H1 (cell line): ENCODE measurements at regions not wholly inside any gene's neighbourhood (a gene's known extent, or its start where the extent isn't known, plus 50 kb on each side); places are given as distances from the start of the nearest gene placed in this dataset.
A peak's percentile ranks its signal among the peaks of the same experiment; 100 is the strongest.

ENCODE experiments used
- CBX5 ChIP-seq: fragments of 300-800, 300-1000 bp; sonication (generic); IDR thresholded peaks from 2 replicates; pipeline ENCODE4 v1.7.1; 2016; ENCODE audit warnings: antibody characterized with exemption, low read length, low read depth
- CTCF ChIP-seq, 3 experiments: IDR thresholded peaks; 1 replicate in 2 of 3; 2 replicates in 1 of 3; pipeline versions ENCODE4 v1.5.1 to v1.6.1; 2011; ENCODE audit warnings: low read length in 3 of 3, mild to moderate bottlenecking in 3 of 3, inconsistent platforms in 2 of 3, low read depth in 1 of 3, moderate library complexity in 1 of 3; ENCODE audit not compliant: insufficient read depth in 1 of 3; ENCODE audit errors: control extremely low read depth in 1 of 3
- EP300 ChIP-seq, 2 experiments: IDR thresholded peaks; 1 replicate in 1 of 2; 2 replicates in 1 of 2; pipeline ENCODE4 v1.6.1; 2011 to 2012; ENCODE audit warnings: low read depth in 2 of 2, low read length in 2 of 2, mild to moderate bottlenecking in 2 of 2, borderline replicate concordance in 1 of 2, inconsistent platforms in 1 of 2, moderate library complexity in 1 of 2
- EZH2 ChIP-seq: fragments of 200-600 bp; sonication (generic); IDR thresholded peaks from 2 replicates; pipeline ENCODE4 v1.7.1; 2012; ENCODE audit warnings: low read depth, mild to moderate bottlenecking, moderate library complexity, low read length, inconsistent platforms; ENCODE audit not compliant: severe bottlenecking
- JUN ChIP-seq: IDR thresholded peaks from 2 replicates; pipeline ENCODE4 v1.6.1; 2011; ENCODE audit warnings: low read depth, mild to moderate bottlenecking, improper control_type of control experiment, low read length
- KDM5A ChIP-seq: fragments of 200-600 bp; IDR thresholded peaks from 2 replicates; pipeline ENCODE4 v1.7.1; 2012; ENCODE audit warnings: mild to moderate bottlenecking, low read length, inconsistent platforms, mixed read lengths
- RAD21 ChIP-seq, 2 experiments: IDR thresholded peaks in 1 of 2; conservative IDR thresholded peaks in 1 of 2; 2 replicates each; pipeline ENCODE4 v1.6.1; 2011; ENCODE audit warnings: low read depth in 2 of 2, low read length in 2 of 2, improper control_type of control experiment in 1 of 2, inconsistent platforms in 1 of 2, mild to moderate bottlenecking in 1 of 2, moderate library complexity in 1 of 2
- RFX5 ChIP-seq: IDR thresholded peaks from 2 replicates; pipeline ENCODE4 v1.6.1; 2011; ENCODE audit warnings: low read depth, low read length, improper control_type of control experiment, borderline replicate concordance
- SP1 ChIP-seq: IDR thresholded peaks from 2 replicates; pipeline ENCODE4 v1.6.1; 2011; ENCODE audit warnings: low read depth, low read length
- USF2 ChIP-seq: IDR thresholded peaks from 2 replicates; pipeline ENCODE4 v1.6.1; 2011; ENCODE audit warnings: low read length, improper control_type of control experiment
- ZNF274 ChIP-seq: IDR thresholded peaks from 2 replicates; pipeline ENCODE4 v1.7.0; 2012; ENCODE audit warnings: low read length, borderline replicate concordance; ENCODE audit errors: extremely low read depth

- TF ChIP-seq KDM5A (no peak), SP1 (no peak), EZH2 (no peak), CBX5 (no peak), RFX5 (no peak), CTCF (IDR thresholded peaks at IDR 0.05; ENCODE audit: control extremely low read depth in 1 of 3, insufficient read depth in 1 of 3, low read depth in 1 of 3, low read length in 3 of 3) (peak; percentile 68 to 81 (median 81)), EP300 (IDR thresholded peaks at IDR 0.05; ENCODE audit: borderline replicate concordance in 1 of 2, low read depth in 2 of 2, low read length in 2 of 2) (no peak), JUN (no peak), RAD21 (IDR thresholded peaks at IDR 0.05 in 1 of 2, conservative IDR thresholded peaks at IDR 0.05 in 1 of 2; ENCODE audit: low read depth in 2 of 2, low read length in 2 of 2) (peak; percentile 75 to 82), USF2 (no peak), ZNF274 (no peak)
Observed at GRCh38 chr5:36507332-36507952, 99.0 kb upstream of the SLC1A3 start.
